ENCODE measurements at regions not wholly inside any gene's neighbourhood (a gene's known extent, or its start where the extent isn't known, plus 50 kb on each side); places are given as distances from the start of the nearest gene placed in this dataset.

- DNase-seq (ENCODE audit: low read depth), result peak; percentile 39
Measured at GRCh38 chr22:22076932-22077703, 94.5 kb upstream of the TOP3B start.

GRCh38 chr22:22076361-22076760 lies 93.8 kb upstream of the TOP3B start:
- DNase-seq (ENCODE audit: low read depth), result peak; percentile 34

GRCh38 chr22:22075382-22076163 lies 93.0 kb upstream of the TOP3B start:
- DNase-seq (ENCODE audit: low read depth), result no peak

- DNase-seq (ENCODE audit: low read depth), result peak; percentile 50
Measured at GRCh38 chr22:22074634-22075381, 92.2 kb upstream of the TOP3B start.

GRCh38 chr22:22073769-22074561 lies 91.4 kb upstream of the TOP3B start:
- no peak for DNase-seq (ENCODE audit: low read depth)

GRCh38 chr22:22072169-22072836 lies 89.7 kb upstream of the TOP3B start:
- DNase-seq (ENCODE audit: low read depth), result no peak

- no peak for DNase-seq (ENCODE audit: low read depth)
Measured at GRCh38 chr22:22071455-22071854, 88.9 kb upstream of the TOP3B start.

GRCh38 chr22:22070371-22070824 lies 87.8 kb upstream of the TOP3B start:
- DNase-seq (ENCODE audit: low read depth), result no peak

GRCh38 chr22:22069450-22070370 lies 87.1 kb upstream of the TOP3B start:
- no peak for DNase-seq (ENCODE audit: low read depth)

GRCh38 chr22:22068657-22069056 lies 86.1 kb upstream of the TOP3B start:
- no peak for DNase-seq (ENCODE audit: low read depth)

GRCh38 chr22:22068025-22068424 lies 85.4 kb upstream of the TOP3B start:
- DNase-seq (ENCODE audit: low read depth), result no peak

GRCh38 chr22:22067192-22067591 lies 84.6 kb upstream of the TOP3B start:
- DNase-seq (ENCODE audit: low read depth), result no peak

GRCh38 chr22:22064580-22064979 lies 82.0 kb upstream of the TOP3B start:
- no peak for DNase-seq (ENCODE audit: low read depth)

- DNase-seq (ENCODE audit: low read depth), result no peak
Measured at GRCh38 chr22:22062306-22062793, 79.8 kb upstream of the TOP3B start.

- DNase-seq (ENCODE audit: low read depth), result peak; percentile 54
Measured at GRCh38 chr22:22061085-22062077, 78.8 kb upstream of the TOP3B start.

GRCh38 chr22:22060200-22061084 lies 77.9 kb upstream of the TOP3B start:
- DNase-seq (ENCODE audit: low read depth), result peak; percentile 33
